ENCODE measurements at regions not wholly inside any gene's neighbourhood (a gene's known extent, or its start where the extent isn't known, plus 50 kb on each side); places are given as distances from the start of the nearest gene placed in this dataset.
"Not testable (repeated sequence)": the region's sequence is repeated elsewhere in the genome, so short reads cannot be mapped to it uniquely, and the experiment has no call there.

DNA sequence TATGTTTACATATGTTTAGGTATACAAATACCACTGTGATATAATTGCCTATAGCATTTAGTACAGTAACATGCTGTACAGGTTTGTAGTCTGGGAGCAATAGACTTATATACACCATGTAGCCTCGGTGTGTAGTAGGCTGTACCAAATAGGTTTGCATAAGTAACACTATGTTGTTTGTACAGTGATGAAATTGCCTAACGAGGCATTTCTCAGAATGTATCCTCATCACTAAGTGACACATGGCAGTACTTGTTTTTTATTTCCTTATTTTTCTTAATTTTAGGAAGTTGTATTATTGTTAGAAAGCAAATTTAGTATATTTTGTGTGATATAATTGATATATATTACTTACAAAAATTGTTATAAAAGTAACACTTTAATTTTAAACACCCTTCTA lies 840.9 kb downstream of the LTN1 start:
- DNase-seq: no peak

GRCh38 chr21:28150778-28151177 lies 841.9 kb downstream of the LTN1 start:
- no peak for DNase-seq

GRCh38 chr21:28148400-28149064 lies 844.1 kb downstream of the LTN1 start:
- no peak for DNase-seq

- no peak for DNase-seq
These were observed 848.0 kb downstream of the LTN1 start for GRCh38 chr21:28144653-28145052.

GRCh38 chr21:28144089-28144488 lies 848.6 kb downstream of the LTN1 start:
- DNase-seq: no peak

GRCh38 chr21:28142697-28143096 lies 850.0 kb downstream of the LTN1 start:
- DNase-seq: no peak

- DNase-seq: no peak
These were observed 854.4 kb downstream of the LTN1 start for GRCh38 chr21:28138272-28138671.

DNA sequence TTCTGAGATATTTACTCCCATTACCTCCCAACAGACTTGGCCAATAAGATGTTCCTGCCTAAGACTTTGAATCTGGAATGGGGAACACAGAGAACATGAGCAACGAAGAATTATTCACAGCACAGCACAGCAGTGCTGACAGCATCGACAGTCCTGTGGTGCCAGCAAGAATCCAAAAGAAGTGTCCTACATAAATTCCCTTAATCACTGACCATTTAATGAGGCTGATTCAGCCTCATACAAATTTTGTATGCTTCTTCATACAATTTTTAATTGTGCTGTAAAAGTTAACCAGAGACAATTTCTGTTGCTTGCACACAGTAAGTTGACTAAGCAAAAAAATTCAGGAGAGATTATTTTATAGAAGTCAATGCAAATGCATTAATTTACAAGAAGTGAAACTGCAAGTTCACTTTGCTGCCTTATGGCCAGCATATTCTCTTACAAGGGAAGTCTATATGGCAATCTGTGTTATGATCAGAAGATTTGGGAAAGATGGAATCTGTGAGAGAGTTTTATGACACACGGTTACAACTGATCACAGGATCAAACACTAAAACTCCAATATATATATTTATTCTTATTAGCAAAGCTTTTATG lies 855.9 kb downstream of the LTN1 start:
- no peak for DNase-seq

GRCh38 chr21:28135646-28136045 lies 857.0 kb downstream of the LTN1 start:
- no peak for DNase-seq

DNA sequence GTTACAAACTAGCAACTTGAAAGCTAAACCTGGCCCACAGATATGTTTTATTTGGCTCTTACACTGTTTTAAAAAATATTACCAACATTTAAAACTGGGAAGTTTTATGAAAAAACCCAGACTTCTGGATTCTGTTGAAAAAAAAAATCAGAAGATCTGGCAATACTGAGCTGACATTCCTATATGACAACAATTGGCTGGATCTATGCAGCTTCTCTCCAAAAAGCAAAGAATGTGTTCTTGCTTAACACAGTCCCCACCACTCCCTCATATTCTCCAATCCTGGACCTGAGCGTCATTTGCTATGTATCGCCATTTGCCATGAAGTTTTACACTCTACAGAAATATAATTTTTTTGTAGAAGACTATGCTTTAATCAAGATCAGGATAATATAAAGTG lies 859.6 kb downstream of the LTN1 start:
- DNase-seq: no peak

GRCh38 chr21:28132713-28133112 lies 860.0 kb downstream of the LTN1 start:
- DNase-seq: no peak

DNA sequence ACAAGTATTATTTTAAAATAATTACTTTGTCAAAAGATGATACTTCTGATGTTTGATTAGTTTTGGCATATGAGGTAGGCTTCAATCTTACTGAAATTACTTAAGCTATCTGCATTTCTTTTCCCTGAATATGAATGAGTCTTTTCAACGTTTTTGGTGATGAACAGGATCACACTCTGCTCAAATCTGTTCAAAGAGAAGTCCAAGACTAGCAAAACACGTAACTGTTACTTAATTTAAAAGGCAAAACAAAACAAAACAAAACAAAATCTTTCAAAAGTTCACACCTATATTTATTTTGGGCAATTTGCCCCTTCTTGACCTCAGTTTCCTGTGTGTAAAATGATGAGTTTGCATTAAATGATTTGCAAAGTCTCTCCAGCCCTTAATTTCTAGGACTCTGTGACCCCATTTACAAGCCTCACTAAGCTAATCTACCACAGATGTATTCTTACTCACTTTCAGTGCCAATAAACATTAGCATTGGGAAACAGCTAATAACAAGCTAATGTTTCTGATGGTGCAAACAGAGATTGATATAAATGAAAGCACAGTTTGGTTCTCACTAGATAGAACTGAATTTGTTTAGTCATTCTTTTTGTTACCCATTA lies 865.4 kb downstream of the LTN1 start:
- DNase-seq: no peak

- no peak for DNase-seq
These were observed 866.0 kb downstream of the LTN1 start for GRCh38 chr21:28126521-28127174.

DNA sequence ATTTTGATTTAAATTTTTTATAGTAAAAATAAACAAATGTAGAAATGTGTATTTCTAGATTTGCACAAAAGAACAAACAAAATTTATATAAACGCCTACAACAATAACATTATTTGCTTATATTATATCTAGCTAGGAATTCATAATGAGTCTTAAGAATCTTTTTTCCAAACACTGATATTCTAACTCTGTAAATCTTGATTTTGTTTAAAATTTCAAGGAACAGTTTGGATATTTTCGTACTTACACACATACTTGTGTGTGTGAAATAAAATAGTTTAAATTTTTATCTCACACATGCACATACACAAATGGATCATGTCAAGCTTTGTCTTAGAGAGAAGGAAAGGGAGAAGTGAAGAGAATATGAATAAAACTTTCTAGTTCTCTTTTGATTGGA lies 868.1 kb downstream of the LTN1 start:
- DNase-seq: no peak

DNA sequence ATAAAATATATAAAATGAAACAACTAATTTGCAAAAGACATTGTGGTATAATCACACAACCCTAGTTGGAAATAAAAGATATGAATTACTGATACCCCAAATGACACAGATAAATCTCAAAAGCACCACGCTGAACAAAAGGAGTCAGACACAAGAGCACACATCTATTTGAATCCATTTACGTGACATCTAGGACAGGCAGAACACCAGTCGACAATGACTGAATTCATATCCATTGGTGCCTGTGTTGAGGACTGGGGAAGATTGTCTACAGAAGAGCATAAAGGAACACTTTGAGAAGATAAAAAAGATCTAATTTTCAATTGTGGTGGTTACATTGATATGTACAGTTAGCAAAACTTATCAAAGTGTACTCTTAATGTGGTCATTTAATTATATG lies 874.1 kb downstream of the LTN1 start:
- DNase-seq: no peak

DNA sequence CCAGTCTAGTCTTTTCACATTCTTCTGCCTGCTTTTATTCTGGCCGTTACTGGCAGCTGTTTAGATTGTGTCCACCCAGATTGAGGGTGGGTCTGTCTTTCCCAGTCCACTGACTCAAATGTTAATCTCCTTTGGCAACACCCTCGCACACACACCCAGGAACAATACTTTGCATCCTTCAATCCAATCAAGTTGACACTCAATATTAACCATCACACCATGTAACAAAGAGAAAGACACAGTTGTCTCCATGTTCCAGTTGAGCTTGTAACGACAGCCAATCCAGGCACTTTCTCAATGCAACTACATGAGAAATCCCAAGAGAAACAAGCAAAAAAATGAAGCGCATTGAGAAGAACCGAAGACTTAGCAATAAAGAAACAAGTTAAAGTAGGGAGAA lies 877.7 kb downstream of the LTN1 start:
- DNase-seq: not testable (repeated sequence)

DNA sequence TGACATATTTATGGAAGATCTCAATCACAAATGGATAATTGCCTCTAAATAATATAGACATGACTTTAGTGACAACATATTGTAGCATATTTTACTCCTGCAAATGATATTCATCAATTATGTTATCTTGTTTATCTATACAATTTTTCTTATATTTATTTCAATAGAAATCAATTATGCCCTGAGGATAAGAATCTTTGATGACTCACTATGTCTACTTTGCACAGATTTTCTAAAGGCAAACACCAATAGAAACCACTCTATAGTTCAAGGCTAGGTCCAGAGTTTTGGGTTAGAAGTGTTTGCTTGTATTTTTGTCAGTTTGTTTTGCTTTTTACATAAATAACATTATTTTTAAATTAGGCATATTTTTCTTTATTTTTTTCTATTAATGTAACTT lies 879.0 kb downstream of the LTN1 start:
- DNase-seq: no peak

DNA sequence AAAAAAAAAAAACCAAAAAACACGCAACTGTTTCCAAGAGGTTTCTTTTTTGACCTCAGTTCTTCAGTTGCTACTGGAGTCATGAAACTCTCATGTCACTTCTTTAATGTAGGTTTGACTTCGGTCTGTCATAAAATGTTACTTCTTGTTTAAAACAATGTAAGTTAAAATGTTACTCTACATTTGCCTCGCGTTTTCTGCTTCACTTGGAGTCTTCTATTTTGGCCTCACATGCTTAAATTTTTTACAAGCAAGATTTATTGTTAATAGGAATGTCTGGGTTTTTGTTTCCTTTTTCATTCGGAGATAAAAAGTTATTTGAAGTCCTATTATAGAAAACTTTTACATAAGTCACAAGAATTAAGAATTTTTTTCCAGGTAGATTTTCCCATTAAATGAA lies 880.2 kb downstream of the LTN1 start:
- no peak for DNase-seq

DNA sequence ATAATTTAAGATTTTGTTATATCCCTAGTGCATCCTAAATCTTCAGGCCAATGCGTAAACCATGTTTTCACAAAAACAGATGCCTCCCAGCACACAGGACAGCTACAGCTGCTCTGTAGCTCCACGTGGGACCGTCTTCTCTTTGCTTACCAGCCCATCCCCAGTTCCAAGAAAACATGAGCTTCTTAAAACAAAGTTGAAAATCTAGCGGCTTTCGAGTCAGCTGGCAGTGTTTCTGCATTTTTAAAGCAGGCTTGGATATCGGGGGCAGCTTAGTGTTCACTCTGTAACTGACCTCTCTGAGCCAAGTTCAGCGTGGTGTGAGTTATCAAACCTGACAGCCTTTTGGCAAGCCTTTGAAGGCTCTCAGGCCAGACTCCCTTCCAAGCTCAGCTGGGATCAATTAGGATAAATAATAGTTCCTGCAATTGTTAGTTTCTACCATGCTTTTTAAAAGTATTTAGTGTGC lies 881.5 kb downstream of the LTN1 start:
- DNase-seq: no peak

DNA sequence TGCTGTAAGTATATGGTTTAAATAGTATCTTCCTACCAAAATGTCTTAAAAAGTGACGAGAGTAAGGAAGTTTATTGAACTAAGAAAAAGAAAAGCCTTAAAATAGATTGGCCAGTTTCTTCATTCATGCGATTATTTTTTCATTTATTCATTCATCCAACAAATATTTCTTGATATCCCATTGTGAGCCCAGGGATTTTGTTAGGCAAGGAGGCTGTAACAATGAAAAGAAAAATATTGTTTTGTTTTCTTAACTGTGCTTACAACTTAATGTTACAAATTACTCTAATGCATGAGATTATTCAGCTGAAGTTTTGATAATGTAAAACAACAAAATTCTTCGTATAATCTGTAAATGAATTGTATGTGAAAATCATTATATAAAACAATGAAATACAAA lies 882.0 kb downstream of the LTN1 start:
- DNase-seq: no peak

DNA sequence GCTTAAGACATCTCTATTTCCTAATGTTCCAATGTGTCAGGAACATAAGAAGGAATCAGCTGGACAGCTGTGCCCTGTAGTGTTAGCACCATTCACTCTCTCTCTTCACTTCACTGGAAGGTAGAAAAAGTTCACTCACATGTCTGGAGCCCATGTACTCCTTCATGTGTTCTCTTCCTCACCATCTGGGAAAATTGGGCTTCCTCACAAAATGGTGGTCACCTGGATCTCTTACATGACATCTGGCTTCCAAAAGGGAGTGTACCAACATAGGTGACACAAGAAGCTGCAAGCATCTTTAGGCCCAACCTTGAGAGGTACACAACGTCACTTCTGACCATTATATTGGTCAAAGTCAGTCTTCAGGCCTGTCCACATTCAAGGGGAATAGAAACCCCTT lies 882.6 kb downstream of the LTN1 start:
- no peak for DNase-seq

- no peak for DNase-seq
These were observed 886.2 kb downstream of the LTN1 start for GRCh38 chr21:28106370-28106890.

DNA sequence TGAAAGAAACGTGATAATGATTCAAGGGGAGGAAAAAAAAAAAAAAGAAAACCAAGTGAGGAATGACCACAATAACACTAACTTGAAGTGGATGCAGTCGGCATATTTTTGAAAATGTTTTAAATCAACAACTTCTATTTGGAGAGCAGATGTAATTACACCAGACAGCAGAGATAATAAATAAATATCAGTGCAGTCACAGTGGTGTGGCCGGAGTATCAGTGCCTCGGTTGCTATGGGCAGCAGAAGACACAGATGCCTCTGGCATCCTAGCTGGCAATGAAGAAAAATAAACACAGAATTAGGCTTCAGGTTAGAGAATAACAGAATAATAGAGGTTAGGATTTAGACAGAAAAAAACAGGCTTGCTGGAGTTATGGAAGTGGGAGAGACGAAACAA lies 888.3 kb downstream of the LTN1 start:
- DNase-seq: no peak

GRCh38 chr21:28100366-28100765 lies 892.3 kb downstream of the LTN1 start:
- DNase-seq: no peak
